Testis (tissue), 2 donors: ENCODE measurements at regions not wholly inside any gene's neighbourhood (a gene's known extent, or its start where the extent isn't known, plus 50 kb on each side); places are given as distances from the start of the nearest gene placed in this dataset.
A peak's percentile ranks its signal among the peaks of the same experiment; 100 is the strongest.

Source experiments
- DNase-seq: peaks from one replicate; pipeline ENCODE4 v3.0.0-alpha.2; 2019
- H3K27ac ChIP-seq, 2 donors: fragments of 200-600 bp; sonication (generic); one replicate each; pipeline ENCODE4 v1.5.1; 2019
- H3K27me3 ChIP-seq: fragments of 200-600 bp; sonication (generic); one replicate; pipeline ENCODE4 v1.5.1; 2019
- H3K36me3 ChIP-seq: fragments of 200-600 bp; sonication (generic); one replicate; pipeline ENCODE4 v1.5.1; 2017; ENCODE audit warnings: low read depth; ENCODE audit errors: missing control alignments
- H3K4me1 ChIP-seq: fragments of 200-600 bp; sonication (generic); one replicate; pipeline ENCODE4 v1.5.1; 2019
- H3K4me3 ChIP-seq, 2 donors: fragments of 200-600 bp; sonication (generic); one replicate each; pipeline ENCODE4 v1.5.1; 2017 to 2019
- H3K9me3 ChIP-seq: fragments of 200-600 bp; sonication (generic); one replicate; pipeline ENCODE4 v1.5.1; 2017
- CTCF ChIP-seq, 3 experiments: fragments of 450-650 bp in 2 of 3; fragments of 200-600 bp in 1 of 3; sonication (generic) in 1 of 3; IDR thresholded peaks; one replicate each; pipeline ENCODE4 v1.5.1; 2016 to 2019; ENCODE audit warnings: antibody characterized with exemption in 3 of 3, mild to moderate bottlenecking in 2 of 3, moderate library complexity in 1 of 3
- POLR2A ChIP-seq: fragments of 450-650 bp; IDR thresholded peaks from one replicate; pipeline ENCODE4 v1.6.1; 2017; ENCODE audit warnings: antibody characterized with exemption, mild to moderate bottlenecking, moderate library complexity
- WGBS, 2 donors: methylation state at CpG; one replicate each; pipeline ENCODE4 v1.1.5; 2018; 5-methylcytosine and 5-hydroxymethylcytosine counted together
- intact Hi-C: fragments of 100-400 bp; cut with DNase I; formaldehyde crosslinking; loops from one replicate; pipeline ENCODE4 v1.15.1; 2023; ENCODE audit warnings: low total_unique reads

GRCh38 chr20:56871691-56872090 lies 242.6 kb downstream of the TFAP2C start:
- 72 to 75% methylated on average over 11 of the region's 11 CpGs for WGBS, 2 donors
- Histone ChIP-seq H3K27ac (no peak overlapping the region), H3K4me1 (no peaks in the 10 kb centered on the region), H3K36me3 (no peaks in the 10 kb centered on the region), H3K9me3 (no peaks in the 10 kb centered on the region), H3K4me3 (no peak overlapping the region), H3K27me3 (no peaks in the 10 kb centered on the region)
- no peak for DNase-seq
- intact Hi-C loops: no loop called here
- TF ChIP-seq POLR2A (no peak), CTCF (IDR thresholded peaks at IDR 0.05) (no peak)

- 58 to 71% methylated on average over 11 of the region's 11 CpGs for WGBS, 2 donors
- intact Hi-C loops: no loop called here
- no peak for TF ChIP-seq POLR2A
- no peak for TF ChIP-seq CTCF (IDR thresholded peaks at IDR 0.05)
- Histone ChIP-seq H3K27ac (no peak overlapping the region), H3K27me3 (no peaks in the 10 kb centered on the region), H3K4me1 (no peaks in the 10 kb centered on the region), H3K4me3 (peak overlapping the region in 1 of 2 donors; percentile 10), H3K36me3 (no peaks in the 10 kb centered on the region), H3K9me3 (no peaks in the 10 kb centered on the region)
- DNase-seq: no peak
Observed at GRCh38 chr20:56872620-56873458, 243.7 kb downstream of the TFAP2C start.

GRCh38 chr20:56873836-56874235 lies 244.7 kb downstream of the TFAP2C start:
- Histone ChIP-seq H3K9me3 (no peaks in the 10 kb centered on the region), H3K36me3 (no peaks in the 10 kb centered on the region), H3K27ac (no peak overlapping the region), H3K4me3 (peak overlapping the region; percentile 2 to 10), H3K27me3 (no peaks in the 10 kb centered on the region), H3K4me1 (no peaks in the 10 kb centered on the region)
- intact Hi-C loops: no loop called here
- 79 to 82% methylated on average over 21 to 26 of the region's 26 CpGs for WGBS, 2 donors
- TF ChIP-seq CTCF (IDR thresholded peaks at IDR 0.05): no peak
- no peak for TF ChIP-seq POLR2A
- DNase-seq: no peak

- DNase-seq: no peak
- intact Hi-C loops: no loop called here
- no peaks in the 10 kb centered on the region for H3K27me3 ChIP-seq
- no peak overlapping the region for H3K4me3 ChIP-seq
- H3K9me3 ChIP-seq: no peaks in the 10 kb centered on the region
- no peaks in the 10 kb centered on the region for H3K4me1 ChIP-seq
- no peaks in the 10 kb centered on the region for H3K36me3 ChIP-seq
- no peak overlapping the region for H3K27ac ChIP-seq
- TF ChIP-seq CTCF (IDR thresholded peaks at IDR 0.05) (no peak), POLR2A (no peak)
- 21 to 52% methylated on average over 5 to 6 of the region's 6 CpGs for WGBS, 2 donors
Observed at GRCh38 chr20:56875052-56875659, 246.1 kb downstream of the TFAP2C start.
